Activated T-helper 1 cell treated with anti-CD3 and anti-CD28 coated beads, Interleukin-12 subunit alpha, Interleukin-12 subunit beta, Interleukin-2, Interleukin-4 antibody, amounts not matched to agents 30 ng/mL and 10 ng/mL and 1 ng/mL, durations not matched to agents 14 hours and 24 hours and 36 hours (primary cell): ENCODE measurements at regions not wholly inside any gene's neighbourhood (a gene's known extent, or its start where the extent isn't known, plus 50 kb on each side); places are given as distances from the start of the nearest gene placed in this dataset.

Experiments used
- DNase-seq: peaks from one replicate; pipeline ENCODE4 v3.0.0; 2021; ENCODE audit warnings: low spot score
- H3K27ac Mint-ChIP-seq: one replicate; pipeline ENCODE4 v1.8.0; 2021; ENCODE audit warnings: mild to moderate bottlenecking, mixed read lengths
- H3K27me3 Mint-ChIP-seq: one replicate; pipeline ENCODE4 v1.8.0; 2022; ENCODE audit warnings: mild to moderate bottlenecking, moderate library complexity, mixed read lengths; ENCODE audit not compliant: insufficient read depth
- H3K36me3 Mint-ChIP-seq: one replicate; pipeline ENCODE4 v1.8.0; 2021; ENCODE audit warnings: low read depth, mixed read lengths
- H3K4me1 Mint-ChIP-seq: one replicate; pipeline ENCODE4 v1.8.0; 2021; ENCODE audit warnings: low read depth, mixed read lengths
- H3K4me3 Mint-ChIP-seq: one replicate; pipeline ENCODE4 v1.8.0; 2021; ENCODE audit warnings: mild to moderate bottlenecking, moderate library complexity, mixed read lengths
- H3K9me3 Mint-ChIP-seq: one replicate; pipeline ENCODE4 v1.8.0; 2021; ENCODE audit warnings: mixed read lengths
- intact Hi-C: fragments of 100-400 bp; cut with micrococcal nuclease; formaldehyde crosslinking; loops from one replicate; pipeline ENCODE4 v1.15.1; 2024

DNA sequence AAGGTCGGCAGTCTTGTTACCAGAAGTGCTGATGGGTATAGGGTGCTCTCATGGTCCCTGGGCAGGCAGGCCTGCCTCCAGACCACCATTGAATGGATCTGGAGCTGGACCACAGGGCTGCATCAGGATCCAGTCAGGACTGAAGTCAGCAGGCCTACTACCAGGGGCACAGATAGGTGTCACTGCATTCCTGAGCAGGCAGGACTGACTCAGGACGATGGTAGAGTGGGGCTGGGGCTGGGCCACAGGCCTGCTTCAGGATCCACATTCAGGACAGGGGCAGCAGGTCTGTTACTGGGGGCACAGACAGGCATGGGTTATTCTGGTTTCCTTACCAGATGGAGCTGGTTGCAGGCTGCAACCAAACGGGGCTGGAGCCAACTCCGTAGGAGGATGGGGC is 51.4 kb upstream of the MAP3K4 start:
- Mint-ChIP-seq H3K27me3 (peaks cover 30% of the 10 kb centered on the region), H3K27ac (no peak overlapping the region), H3K4me3 (no peak overlapping the region), H3K36me3 (no peaks in the 10 kb centered on the region), H3K9me3 (no peaks in the 10 kb centered on the region), H3K4me1 (no peaks in the 10 kb centered on the region)
- no peak for DNase-seq
- intact Hi-C loops = no loop called here
